Sigmoid colon (tissue), 6 donors: ENCODE measurements at regions not wholly inside any gene's neighbourhood (a gene's known extent, or its start where the extent isn't known, plus 50 kb on each side); places are given as distances from the start of the nearest gene placed in this dataset.
A peak's percentile ranks its signal among the peaks of the same experiment; 100 is the strongest.

Experiments
- DNase-seq: peaks from one replicate; pipeline ENCODE4 v3.0.0-alpha.2; 2019
- H3K27ac ChIP-seq, 4 donors: fragments of 200-600 bp; sonication (generic); one replicate each; pipeline ENCODE4 v1.5.1; 2016 to 2019; ENCODE audit warnings: mild to moderate bottlenecking in 1 of 4
- H3K27me3 ChIP-seq, 3 donors: fragments of 200-600 bp; sonication (generic); one replicate each; pipeline ENCODE4 v1.5.1; 2019; ENCODE audit warnings: mild to moderate bottlenecking in 1 of 3
- H3K36me3 ChIP-seq, 4 donors: fragments of 200-600 bp; sonication (generic); one replicate each; pipeline ENCODE4 v1.5.1; 2016 to 2019
- H3K4me1 ChIP-seq, 4 donors: fragments of 200-600 bp; sonication (generic); one replicate each; pipeline ENCODE4 v1.5.1; 2017 to 2019
- H3K4me3 ChIP-seq, 4 donors: fragments of 200-600 bp; sonication (generic); one replicate each; pipeline ENCODE4 v1.5.1; 2017 to 2019; ENCODE audit warnings: mild to moderate bottlenecking in 2 of 4, moderate library complexity in 1 of 4
- H3K9me3 ChIP-seq, 4 donors: fragments of 200-600 bp in 3 of 4; sonication (generic) in 3 of 4; one replicate each; pipeline versions ENCODE4 v1.5.1 to v1.6.1; 2013 to 2019
- EP300 ChIP-seq, 4 donors: sonication (generic); formaldehyde crosslinking; IDR thresholded peaks; one replicate each; pipeline ENCODE4 v1.6.1; 2017; ENCODE audit warnings: antibody characterized with exemption in 4 of 4
- POLR2A ChIP-seq, 2 donors: fragments of 450-650 bp; IDR thresholded peaks; one replicate each; pipeline ENCODE4 v1.6.1; 2016; ENCODE audit warnings: antibody characterized with exemption in 2 of 2, mild to moderate bottlenecking in 2 of 2, moderate library complexity in 2 of 2
- POLR2AphosphoS5 ChIP-seq, 4 donors: sonication (generic); formaldehyde crosslinking; IDR thresholded peaks; one replicate each; pipeline ENCODE4 v1.6.1; 2017; ENCODE audit warnings: antibody characterized with exemption in 4 of 4
- WGBS, 2 donors: extraction: QIAGEN DNeasy Blood & Tissue Kit; methylation state at CpG; one replicate each; pipeline ENCODE4 v1.1.7; 2013; 5-methylcytosine and 5-hydroxymethylcytosine counted together
- intact Hi-C: fragments of 100-400 bp; cut with DNase I; formaldehyde crosslinking; loops from one replicate; pipeline ENCODE4 v1.15.1; 2023
- TF ChIP-seq, protein P1 (sequence below), 4 experiments: fragments of 450-650 bp in 3 of 4; fragments of 200-600 bp in 1 of 4; IDR thresholded peaks; one replicate each; pipeline ENCODE4 v1.5.1; 2016 to 2019; ENCODE audit warnings: antibody characterized with exemption in 4 of 4, mild to moderate bottlenecking in 3 of 4, moderate library complexity in 2 of 4
- donor health status: healthy with polysubstance abuse.
- donor health status: healthy.

DNA sequence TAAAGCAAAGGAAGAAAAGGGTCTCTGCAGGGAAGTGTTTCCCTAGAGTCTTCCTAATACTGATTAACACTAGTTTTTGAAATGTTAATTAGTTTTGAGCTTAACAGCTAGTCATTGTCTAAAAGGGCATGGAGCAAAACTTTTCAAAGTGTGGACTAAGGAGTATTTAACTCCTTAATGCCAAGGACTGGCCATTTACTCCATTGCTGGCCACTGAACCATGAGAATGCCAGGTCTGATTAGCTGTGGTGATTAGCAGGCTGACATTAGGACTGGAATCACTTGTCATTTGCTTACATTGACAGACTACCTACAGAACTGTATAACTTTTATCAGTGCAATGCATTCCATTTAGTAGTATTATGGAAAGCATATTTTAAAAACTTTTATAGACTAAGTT, 987.0 kb downstream of the NR2F1-AS1 start:
- no peaks in the 10 kb centered on the region for H3K4me1 ChIP-seq
- no peaks in the 10 kb centered on the region for H3K9me3 ChIP-seq
- DNase-seq = no peak
- no peaks in the 10 kb centered on the region for H3K36me3 ChIP-seq
- no peak overlapping the region for H3K4me3 ChIP-seq
- no peak for TF ChIP-seq EP300 (IDR thresholded peaks at IDR 0.05)
- TF ChIP-seq POLR2AphosphoS5 (IDR thresholded peaks at IDR 0.05) = no peak
- TF ChIP-seq, protein P1, sequence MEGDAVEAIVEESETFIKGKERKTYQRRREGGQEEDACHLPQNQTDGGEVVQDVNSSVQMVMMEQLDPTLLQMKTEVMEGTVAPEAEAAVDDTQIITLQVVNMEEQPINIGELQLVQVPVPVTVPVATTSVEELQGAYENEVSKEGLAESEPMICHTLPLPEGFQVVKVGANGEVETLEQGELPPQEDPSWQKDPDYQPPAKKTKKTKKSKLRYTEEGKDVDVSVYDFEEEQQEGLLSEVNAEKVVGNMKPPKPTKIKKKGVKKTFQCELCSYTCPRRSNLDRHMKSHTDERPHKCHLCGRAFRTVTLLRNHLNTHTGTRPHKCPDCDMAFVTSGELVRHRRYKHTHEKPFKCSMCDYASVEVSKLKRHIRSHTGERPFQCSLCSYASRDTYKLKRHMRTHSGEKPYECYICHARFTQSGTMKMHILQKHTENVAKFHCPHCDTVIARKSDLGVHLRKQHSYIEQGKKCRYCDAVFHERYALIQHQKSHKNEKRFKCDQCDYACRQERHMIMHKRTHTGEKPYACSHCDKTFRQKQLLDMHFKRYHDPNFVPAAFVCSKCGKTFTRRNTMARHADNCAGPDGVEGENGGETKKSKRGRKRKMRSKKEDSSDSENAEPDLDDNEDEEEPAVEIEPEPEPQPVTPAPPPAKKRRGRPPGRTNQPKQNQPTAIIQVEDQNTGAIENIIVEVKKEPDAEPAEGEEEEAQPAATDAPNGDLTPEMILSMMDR (IDR thresholded peaks at IDR 0.05) = no peak
- TF ChIP-seq POLR2A (IDR thresholded peaks at IDR 0.05) = no peak
- no peaks in the 10 kb centered on the region for H3K27me3 ChIP-seq
- intact Hi-C loops = no loop called here
- H3K27ac ChIP-seq = no peak overlapping the region

DNA sequence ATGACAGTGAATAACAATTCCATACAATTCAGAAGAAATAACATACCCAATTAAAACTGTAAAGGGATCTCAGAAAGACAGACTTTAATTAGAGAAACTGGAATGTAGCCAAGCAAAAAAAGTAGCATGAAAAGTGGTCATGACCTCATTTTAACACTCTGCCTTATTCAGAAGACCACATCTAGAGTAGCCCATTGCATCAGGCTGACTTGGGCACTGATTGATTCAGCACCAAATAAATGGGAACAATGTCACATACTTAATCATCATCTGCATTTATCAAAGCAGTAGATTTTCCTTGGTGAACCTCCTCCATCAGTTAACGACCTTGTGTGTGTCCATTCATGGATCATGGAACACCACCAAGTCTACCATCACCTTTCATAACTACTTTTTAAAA, 992.1 kb downstream of the NR2F1-AS1 start:
- H3K27me3 ChIP-seq = no peaks in the 10 kb centered on the region
- no peaks in the 10 kb centered on the region for H3K4me1 ChIP-seq
- H3K27ac ChIP-seq = no peak overlapping the region
- DNase-seq = no peak
- no peak for TF ChIP-seq EP300 (IDR thresholded peaks at IDR 0.05)
- no peak for TF ChIP-seq POLR2AphosphoS5 (IDR thresholded peaks at IDR 0.05)
- TF ChIP-seq, protein P1 (IDR thresholded peaks at IDR 0.05) = no peak
- no peak for TF ChIP-seq POLR2A (IDR thresholded peaks at IDR 0.05)
- H3K4me3 ChIP-seq = no peak overlapping the region
- no peaks in the 10 kb centered on the region for H3K9me3 ChIP-seq
- WGBS, 2 donors = 15 to 46% methylated on average over 1 of the region's 1 CpG
- intact Hi-C loops = no loop called here
- H3K36me3 ChIP-seq = no peaks in the 10 kb centered on the region

DNA sequence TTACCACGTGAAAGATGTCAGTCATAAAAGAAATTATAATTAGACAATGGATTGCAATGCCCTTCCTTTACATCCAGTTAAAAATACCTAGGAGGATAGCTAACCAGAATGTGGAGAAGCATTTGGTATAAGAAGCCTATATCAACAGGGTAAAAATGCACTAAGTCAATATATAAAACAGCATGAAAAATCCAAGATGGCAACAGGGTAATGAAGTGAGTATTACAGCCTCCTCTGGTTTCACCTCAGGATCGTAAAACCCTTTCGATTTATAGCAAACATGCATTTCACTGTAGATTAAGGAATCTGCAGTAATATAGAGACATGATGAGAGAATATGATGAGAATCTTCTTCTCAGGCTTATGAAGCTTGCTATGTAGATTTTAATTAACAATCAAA, 999.3 kb downstream of the NR2F1-AS1 start:
- no peaks in the 10 kb centered on the region for H3K9me3 ChIP-seq
- DNase-seq = no peak
- TF ChIP-seq, protein P1 (IDR thresholded peaks at IDR 0.05) = no peak
- TF ChIP-seq POLR2AphosphoS5 (IDR thresholded peaks at IDR 0.05) (no peak), EP300 (IDR thresholded peaks at IDR 0.05) (no peak), POLR2A (IDR thresholded peaks at IDR 0.05) (no peak)
- H3K4me1 ChIP-seq = peaks cover 0 to 8% (median 0%) of the 10 kb centered on the region in 4 donors
- 81 to 82% methylated on average over 3 of the region's 3 CpGs for WGBS, 2 donors
- H3K36me3 ChIP-seq = no peaks in the 10 kb centered on the region
- intact Hi-C loops = no loop called here
- no peaks in the 10 kb centered on the region for H3K27me3 ChIP-seq
- no peak overlapping the region for H3K4me3 ChIP-seq
- H3K27ac ChIP-seq = no peak overlapping the region

DNA sequence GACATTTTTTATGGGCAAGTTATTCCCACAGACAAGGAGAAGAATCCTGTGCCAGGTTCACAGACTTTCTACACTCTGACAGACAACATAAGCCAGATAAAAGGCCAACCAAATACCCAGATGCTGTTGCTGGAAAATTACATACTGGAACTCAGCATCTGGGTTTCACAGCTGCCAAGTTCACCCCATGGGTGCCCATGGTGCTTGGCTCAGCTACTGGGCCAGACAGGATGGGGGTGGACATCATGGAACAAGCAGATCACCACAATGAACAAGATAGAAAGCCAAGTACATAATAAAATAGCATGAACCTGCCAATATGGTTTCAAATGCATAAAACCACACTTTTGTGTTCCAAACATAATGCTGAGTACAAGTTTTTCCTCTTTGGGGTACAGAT, 999.8 kb downstream of the NR2F1-AS1 start:
- H3K27ac ChIP-seq = no peak overlapping the region
- H3K4me1 ChIP-seq = peaks cover 0 to 8% (median 0%) of the 10 kb centered on the region in 4 donors
- H3K9me3 ChIP-seq = no peaks in the 10 kb centered on the region
- no peak for DNase-seq
- no peaks in the 10 kb centered on the region for H3K36me3 ChIP-seq
- H3K27me3 ChIP-seq = no peaks in the 10 kb centered on the region
- TF ChIP-seq POLR2AphosphoS5 (IDR thresholded peaks at IDR 0.05) = peak in 1 of 4 donors; percentile 17
- TF ChIP-seq, protein P1 (IDR thresholded peaks at IDR 0.05) = no peak
- intact Hi-C loops = no loop called here
- no peak overlapping the region for H3K4me3 ChIP-seq

DNA sequence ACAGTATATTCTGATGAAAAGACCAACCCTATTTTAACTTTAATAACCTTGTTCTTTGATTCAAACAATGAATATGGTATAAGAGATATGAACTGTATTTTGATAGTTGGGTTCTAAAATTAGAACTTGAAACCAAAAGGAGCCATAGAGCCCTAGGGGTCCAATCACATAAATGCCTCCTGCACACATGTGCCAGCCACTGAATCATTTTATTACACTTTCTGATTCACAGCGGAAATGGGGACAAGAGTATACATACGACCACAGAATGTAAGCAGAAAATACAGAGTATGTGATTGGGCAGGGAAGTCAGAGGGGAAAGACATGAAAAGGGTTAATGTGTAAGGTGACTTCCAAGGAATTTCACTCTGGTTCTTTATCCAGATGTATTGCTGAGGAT, 1000.2 kb downstream of the NR2F1-AS1 start:
- H3K27me3 ChIP-seq = no peaks in the 10 kb centered on the region
- no peak for DNase-seq
- intact Hi-C loops = no loop called here
- H3K4me3 ChIP-seq = no peak overlapping the region
- peaks cover 0 to 8% (median 0%) of the 10 kb centered on the region in 4 donors for H3K4me1 ChIP-seq
- TF ChIP-seq EP300 (IDR thresholded peaks at IDR 0.05) (no peak), POLR2AphosphoS5 (IDR thresholded peaks at IDR 0.05) (no peak)
- no peaks in the 10 kb centered on the region for H3K36me3 ChIP-seq
- H3K27ac ChIP-seq = no peak overlapping the region
- no peaks in the 10 kb centered on the region for H3K9me3 ChIP-seq
- WGBS, 2 donors = 83 to 86% methylated on average over 2 of the region's 2 CpGs
